VCaP (cell line): ENCODE measurements at regions not wholly inside any gene's neighbourhood (a gene's known extent, or its start where the extent isn't known, plus 50 kb on each side); places are given as distances from the start of the nearest gene placed in this dataset.
"Not testable (repeated sequence)": the region's sequence is repeated elsewhere in the genome, so short reads cannot be mapped to it uniquely, and the experiment has no call there.

Source experiments
- H3K27ac ChIP-seq: fragments of 450-650 bp; 2 replicates; pipeline ENCODE4 v1.5.1; 2017
- CTCF ChIP-seq: fragments of 450-650 bp; conservative IDR thresholded peaks from 2 replicates; pipeline ENCODE4 v1.5.1; 2017; ENCODE audit warnings: mild to moderate bottlenecking, moderate library complexity

DNA sequence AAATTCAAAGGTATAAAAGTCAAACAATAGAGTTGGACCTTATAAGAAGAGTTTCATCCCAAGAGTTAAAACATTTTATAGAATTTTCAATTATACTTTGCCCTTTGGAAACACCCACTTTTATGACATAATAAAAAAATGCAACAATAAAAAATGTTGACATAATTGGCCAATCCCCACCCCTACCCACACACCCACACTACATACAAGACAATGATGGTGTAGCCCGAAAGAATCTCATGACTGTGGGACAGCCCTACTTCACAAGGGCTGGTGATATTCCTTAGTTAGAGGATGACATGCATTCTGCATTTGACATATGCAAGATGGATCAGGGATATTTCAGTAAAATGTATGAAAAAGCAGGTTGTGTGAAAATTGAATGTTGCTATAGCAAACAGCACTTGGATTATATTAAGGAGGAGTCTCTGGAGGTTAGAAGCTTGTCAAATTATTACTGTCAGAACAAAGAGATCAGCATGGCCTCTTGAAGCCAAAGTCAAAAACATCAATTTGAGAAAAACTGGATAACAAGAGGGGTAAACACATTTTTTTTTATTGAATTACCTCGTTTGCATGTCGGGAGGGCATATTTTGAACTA is 133.0 kb upstream of the SAMSN1 start:
- no peak overlapping the region for H3K27ac ChIP-seq
- no peak for TF ChIP-seq CTCF

GRCh38 chr21:14677639-14678179 is 131.6 kb upstream of the SAMSN1 start:
- no peak for TF ChIP-seq CTCF
- H3K27ac ChIP-seq, result no peak overlapping the region

DNA sequence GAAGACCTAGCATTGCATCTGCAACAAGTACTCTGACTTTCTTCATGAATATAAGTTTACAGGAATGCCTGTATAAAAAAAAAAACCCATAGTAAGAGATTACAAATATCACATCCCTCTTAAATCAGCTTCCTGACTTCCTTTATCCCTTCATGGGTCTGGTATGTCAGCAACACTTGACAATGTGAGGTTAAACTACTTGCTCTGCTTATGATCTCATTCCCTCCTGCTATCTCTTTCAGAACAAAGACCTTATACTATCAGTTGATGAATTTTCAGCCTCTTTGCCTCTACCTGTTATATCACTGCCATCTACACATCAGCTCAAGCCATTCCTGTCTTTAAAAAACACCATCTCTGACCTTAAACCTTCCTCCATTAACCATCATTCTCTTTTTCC is 130.9 kb upstream of the SAMSN1 start:
- no peak for TF ChIP-seq CTCF
- H3K27ac ChIP-seq, result no peak overlapping the region

- no peak overlapping the region for H3K27ac ChIP-seq
- no peak for TF ChIP-seq CTCF
These were observed 129.8 kb upstream of the SAMSN1 start for GRCh38 chr21:14675774-14676530.

GRCh38 chr21:14673649-14674048 is 127.5 kb upstream of the SAMSN1 start:
- H3K27ac ChIP-seq, result no peak overlapping the region
- TF ChIP-seq CTCF, result no peak

GRCh38 chr21:14672466-14672865 is 126.4 kb upstream of the SAMSN1 start:
- no peak overlapping the region for H3K27ac ChIP-seq
- no peak for TF ChIP-seq CTCF

DNA sequence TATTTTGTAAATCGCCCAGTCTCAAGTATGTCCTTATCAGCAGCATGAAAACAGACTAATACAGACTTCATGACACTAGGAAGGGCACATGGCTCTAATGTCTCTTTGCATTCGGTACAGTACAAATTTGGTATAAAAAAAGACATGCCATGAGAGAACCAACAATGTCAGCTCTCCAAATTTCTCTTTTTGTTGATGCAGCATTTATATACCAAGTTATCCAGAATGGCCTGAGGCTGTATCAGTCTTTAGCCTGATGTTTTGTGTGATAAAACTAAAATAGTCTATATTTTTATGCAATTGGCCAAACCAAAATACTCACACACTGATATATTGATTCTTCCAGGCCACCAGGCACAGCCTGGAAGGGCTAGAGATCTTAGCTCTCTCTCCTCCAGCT is 124.3 kb upstream of the SAMSN1 start:
- TF ChIP-seq CTCF, result no peak
- no peak overlapping the region for H3K27ac ChIP-seq

GRCh38 chr21:14669092-14669491 is 123.0 kb upstream of the SAMSN1 start:
- not testable (repeated sequence) for H3K27ac ChIP-seq
